WTC11 (cell line): ENCODE measurements at regions not wholly inside any gene's neighbourhood (a gene's known extent, or its start where the extent isn't known, plus 50 kb on each side); places are given as distances from the start of the nearest gene placed in this dataset.

Experiments used
- ATAC-seq: fragments of 200-7000 bp; cut with Tn5 transposase; 2 replicates; pipeline ENCODE4 v1.10.0; 2021; ENCODE audit warnings: mild to moderate bottlenecking, moderate library complexity
- CTCF ChIA-PET: fragments of 300-600 bp; sonication (Branson Sonifier 250); formaldehyde crosslinking; loops from one replicate; lab custom pipeline; 2021; ENCODE audit warnings: antibody characterized with exemption; lab: Charles Lee
- POLR2A ChIA-PET: fragments of 350-600 bp; sonication (Branson Sonifier 250); formaldehyde crosslinking; loops from one replicate; lab custom pipeline; 2021; ENCODE audit warnings: antibody characterized with exemption; lab: Charles Lee
- DNase-seq: peaks from one replicate; pipeline ENCODE4 v3.0.0; 2021; ENCODE audit warnings: low spot score
- H3K27ac Mint-ChIP-seq: 2 replicates; pipeline ENCODE4 v1.8.0; 2021; ENCODE audit warnings: mixed read lengths
- H3K27me3 Mint-ChIP-seq: 2 replicates; pipeline ENCODE4 v1.8.0; 2021; ENCODE audit warnings: low read depth, mild to moderate bottlenecking, moderate library complexity, mixed read lengths
- H3K36me3 Mint-ChIP-seq: 2 replicates; pipeline ENCODE4 v1.8.0; 2021; ENCODE audit warnings: mixed read lengths
- H3K4me1 Mint-ChIP-seq: 2 replicates; pipeline ENCODE4 v1.8.0; 2022; ENCODE audit warnings: mixed read lengths
- H3K4me3 Mint-ChIP-seq: 2 replicates; pipeline ENCODE4 v1.8.0; 2021; ENCODE audit warnings: mild to moderate bottlenecking, moderate library complexity, mixed read lengths
- H3K9me3 Mint-ChIP-seq: 2 replicates; pipeline ENCODE4 v1.8.0; 2021; ENCODE audit warnings: mixed read lengths
- CREB1 ChIP-seq: sonication (generic); formaldehyde crosslinking; IDR thresholded peaks from 2 replicates; pipeline ENCODE4 v1.8.0; 2023; ENCODE audit warnings: mild to moderate bottlenecking, missing genetic modification reagents
- FOXK1 ChIP-seq: sonication (generic); formaldehyde crosslinking; IDR thresholded peaks from 2 replicates; pipeline ENCODE4 v1.8.0; 2022; ENCODE audit warnings: mild to moderate bottlenecking, moderate library complexity, missing genetic modification reagents
- KAT7 ChIP-seq: sonication (generic); formaldehyde crosslinking; IDR thresholded peaks from 2 replicates; pipeline ENCODE4 v1.8.1; 2023; ENCODE audit warnings: missing genetic modification reagents, mild to moderate bottlenecking, borderline replicate concordance
- NR3C1 ChIP-seq: sonication (generic); formaldehyde crosslinking; conservative IDR thresholded peaks from 2 replicates; pipeline ENCODE4 v1.8.1; 2023; ENCODE audit warnings: low read depth, mild to moderate bottlenecking, missing genetic modification reagents
- SMAD3 ChIP-seq: sonication (generic); formaldehyde crosslinking; IDR thresholded peaks from 2 replicates; pipeline ENCODE4 v1.8.0; 2022; ENCODE audit warnings: missing genetic modification reagents, mild to moderate bottlenecking, borderline replicate concordance
- SP1 ChIP-seq: sonication (generic); formaldehyde crosslinking; conservative IDR thresholded peaks from 2 replicates; pipeline ENCODE4 v1.8.1; 2022; ENCODE audit warnings: missing genetic modification reagents
- TEAD4 ChIP-seq: sonication (generic); formaldehyde crosslinking; IDR thresholded peaks from 2 replicates; pipeline ENCODE4 v1.8.0; 2022; ENCODE audit warnings: mild to moderate bottlenecking, missing genetic modification reagents
- ZNF219 ChIP-seq: sonication (generic); formaldehyde crosslinking; IDR thresholded peaks from 2 replicates; pipeline ENCODE4 v1.8.0; 2023; ENCODE audit warnings: missing genetic modification reagents, mild to moderate bottlenecking, borderline replicate concordance
- ZNF396 ChIP-seq: fragments of 250-450 bp; sonication (Bioruptor Pico); IDR thresholded peaks from 2 replicates; pipeline ENCODE4 v1.8.0; 2021; ENCODE audit warnings: mild to moderate bottlenecking, moderate library complexity, borderline replicate concordance
- TF ChIP-seq, protein P1 (sequence below): sonication (generic); formaldehyde crosslinking; IDR thresholded peaks from 2 replicates; pipeline ENCODE4 v1.8.0; 2022; ENCODE audit warnings: missing genetic modification reagents
- TF ChIP-seq, protein P2 (sequence below): sonication (generic); formaldehyde crosslinking; IDR thresholded peaks from 2 replicates; pipeline ENCODE4 v1.8.0; 2022; ENCODE audit warnings: mild to moderate bottlenecking, missing genetic modification reagents
- TF ChIP-seq, protein P3 (sequence below): fragments of 250-450 bp; sonication (Bioruptor Pico); IDR thresholded peaks from 2 replicates; pipeline ENCODE4 v1.9.0; 2021; ENCODE audit warnings: mild to moderate bottlenecking
- TF ChIP-seq, protein P4 (sequence below): sonication (generic); formaldehyde crosslinking; IDR thresholded peaks from 2 replicates; pipeline ENCODE4 v1.8.1; 2022; ENCODE audit warnings: low read depth, missing genetic modification reagents, borderline replicate concordance
- TF ChIP-seq, protein P5 (sequence below): fragments of 250-450 bp; sonication (Bioruptor Pico); IDR thresholded peaks from 2 replicates; pipeline ENCODE4 v1.9.0; 2021; ENCODE audit warnings: moderate library complexity, mild to moderate bottlenecking, inconsistent platforms, borderline replicate concordance
- TF ChIP-seq, protein P6 (sequence below): fragments of 250-450 bp; sonication (Bioruptor Pico); IDR thresholded peaks from 2 replicates; pipeline ENCODE4 v2.1.2; 2022; ENCODE audit warnings: mild to moderate bottlenecking, moderate library complexity
- TF ChIP-seq, protein P7 (sequence below): sonication (generic); formaldehyde crosslinking; conservative IDR thresholded peaks from 2 replicates; pipeline ENCODE4 v1.8.1; 2022; ENCODE audit warnings: mild to moderate bottlenecking, missing genetic modification reagents

DNA sequence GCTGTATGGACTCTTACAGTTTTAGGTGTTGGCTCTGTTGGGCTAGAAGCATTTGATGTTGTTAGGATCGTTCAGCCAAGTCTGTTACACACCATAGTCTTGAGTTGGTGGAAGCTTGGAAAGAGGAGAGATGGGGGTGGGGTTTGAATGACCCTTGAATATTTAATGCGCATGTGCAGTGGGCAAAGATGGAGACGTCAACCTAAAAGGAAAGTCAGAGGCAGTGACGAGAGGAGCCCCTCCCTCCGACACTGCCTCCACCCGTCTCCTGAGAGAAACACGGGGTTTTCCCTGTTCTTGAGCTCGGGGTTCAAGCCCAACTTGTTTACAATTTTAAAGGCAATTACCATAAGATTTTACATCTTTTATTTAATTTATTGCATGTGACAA lies 311.4 kb downstream of the SHQ1 start:
- H3K4me1 Mint-ChIP-seq: peaks cover 25% of the 10 kb centered on the region
- peaks cover 18% of the 10 kb centered on the region for H3K9me3 Mint-ChIP-seq
- TF ChIP-seq, protein P1, sequence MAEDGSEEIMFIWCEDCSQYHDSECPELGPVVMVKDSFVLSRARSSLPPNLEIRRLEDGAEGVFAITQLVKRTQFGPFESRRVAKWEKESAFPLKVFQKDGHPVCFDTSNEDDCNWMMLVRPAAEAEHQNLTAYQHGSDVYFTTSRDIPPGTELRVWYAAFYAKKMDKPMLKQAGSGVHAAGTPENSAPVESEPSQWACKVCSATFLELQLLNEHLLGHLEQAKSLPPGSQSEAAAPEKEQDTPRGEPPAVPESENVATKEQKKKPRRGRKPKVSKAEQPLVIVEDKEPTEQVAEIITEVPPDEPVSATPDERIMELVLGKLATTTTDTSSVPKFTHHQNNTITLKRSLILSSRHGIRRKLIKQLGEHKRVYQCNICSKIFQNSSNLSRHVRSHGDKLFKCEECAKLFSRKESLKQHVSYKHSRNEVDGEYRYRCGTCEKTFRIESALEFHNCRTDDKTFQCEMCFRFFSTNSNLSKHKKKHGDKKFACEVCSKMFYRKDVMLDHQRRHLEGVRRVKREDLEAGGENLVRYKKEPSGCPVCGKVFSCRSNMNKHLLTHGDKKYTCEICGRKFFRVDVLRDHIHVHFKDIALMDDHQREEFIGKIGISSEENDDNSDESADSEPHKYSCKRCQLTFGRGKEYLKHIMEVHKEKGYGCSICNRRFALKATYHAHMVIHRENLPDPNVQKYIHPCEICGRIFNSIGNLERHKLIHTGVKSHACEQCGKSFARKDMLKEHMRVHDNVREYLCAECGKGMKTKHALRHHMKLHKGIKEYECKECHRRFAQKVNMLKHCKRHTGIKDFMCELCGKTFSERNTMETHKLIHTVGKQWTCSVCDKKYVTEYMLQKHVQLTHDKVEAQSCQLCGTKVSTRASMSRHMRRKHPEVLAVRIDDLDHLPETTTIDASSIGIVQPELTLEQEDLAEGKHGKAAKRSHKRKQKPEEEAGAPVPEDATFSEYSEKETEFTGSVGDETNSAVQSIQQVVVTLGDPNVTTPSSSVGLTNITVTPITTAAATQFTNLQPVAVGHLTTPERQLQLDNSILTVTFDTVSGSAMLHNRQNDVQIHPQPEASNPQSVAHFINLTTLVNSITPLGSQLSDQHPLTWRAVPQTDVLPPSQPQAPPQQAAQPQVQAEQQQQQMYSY (CRISPR knock-in tag): no peak
- TF ChIP-seq TEAD4 (CRISPR knock-in tag): no peak
- TF ChIP-seq, protein P2, sequence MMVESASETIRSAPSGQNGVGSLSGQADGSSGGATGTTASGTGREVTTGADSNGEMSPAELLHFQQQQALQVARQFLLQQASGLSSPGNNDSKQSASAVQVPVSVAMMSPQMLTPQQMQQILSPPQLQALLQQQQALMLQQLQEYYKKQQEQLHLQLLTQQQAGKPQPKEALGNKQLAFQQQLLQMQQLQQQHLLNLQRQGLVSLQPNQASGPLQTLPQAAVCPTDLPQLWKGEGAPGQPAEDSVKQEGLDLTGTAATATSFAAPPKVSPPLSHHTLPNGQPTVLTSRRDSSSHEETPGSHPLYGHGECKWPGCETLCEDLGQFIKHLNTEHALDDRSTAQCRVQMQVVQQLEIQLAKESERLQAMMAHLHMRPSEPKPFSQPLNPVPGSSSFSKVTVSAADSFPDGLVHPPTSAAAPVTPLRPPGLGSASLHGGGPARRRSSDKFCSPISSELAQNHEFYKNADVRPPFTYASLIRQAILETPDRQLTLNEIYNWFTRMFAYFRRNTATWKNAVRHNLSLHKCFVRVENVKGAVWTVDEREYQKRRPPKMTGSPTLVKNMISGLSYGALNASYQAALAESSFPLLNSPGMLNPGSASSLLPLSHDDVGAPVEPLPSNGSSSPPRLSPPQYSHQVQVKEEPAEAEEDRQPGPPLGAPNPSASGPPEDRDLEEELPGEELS: no peak
- no peak for TF ChIP-seq NR3C1 (CRISPR knock-in tag)
- no peak for TF ChIP-seq KAT7 (CRISPR knock-in tag)
- ATAC-seq (no peak), DNase-seq (no peak)
- peaks cover 4% of the 10 kb centered on the region for H3K36me3 Mint-ChIP-seq
- POLR2A ChIA-PET: no interaction called here
- peaks cover 15% of the 10 kb centered on the region for H3K27me3 Mint-ChIP-seq
- CTCF ChIA-PET: no interaction called here
- H3K4me3 Mint-ChIP-seq: no peak overlapping the region
- H3K27ac Mint-ChIP-seq: peak overlapping the region; percentile 23

DNA sequence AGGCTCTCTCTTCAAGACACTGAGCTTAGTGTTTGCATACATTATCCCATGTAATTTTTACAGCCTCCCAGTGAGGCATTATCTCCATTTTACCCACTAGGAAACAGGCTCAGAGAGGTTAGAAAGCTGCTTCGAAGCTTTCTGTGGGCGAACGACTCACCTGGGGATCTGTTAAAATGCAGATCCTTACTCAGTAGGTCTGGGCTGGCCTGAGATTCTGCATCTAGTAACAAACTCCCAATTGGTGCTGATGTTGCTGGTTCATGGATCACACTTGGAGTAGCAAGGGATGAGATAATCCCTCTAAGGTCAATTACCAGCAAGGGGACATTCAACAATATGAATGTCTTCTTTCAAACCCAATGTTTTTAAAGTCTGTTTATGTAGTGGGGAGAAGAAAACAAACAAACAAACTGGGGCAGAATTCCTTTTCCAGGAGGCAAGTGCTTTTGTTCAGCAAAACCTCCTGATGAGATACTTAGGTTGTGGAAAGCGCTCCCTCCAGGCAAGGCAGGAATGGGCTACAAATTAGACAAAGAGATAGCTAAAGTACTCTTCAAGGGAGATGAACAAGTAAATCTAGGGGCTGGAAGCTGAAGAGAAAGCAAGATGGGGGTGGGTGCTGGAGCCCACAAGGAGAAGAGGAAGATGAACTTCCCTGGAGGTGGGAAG lies 311.9 kb downstream of the SHQ1 start:
- H3K36me3 Mint-ChIP-seq: no peaks in the 10 kb centered on the region
- H3K4me3 Mint-ChIP-seq: no peak overlapping the region
- H3K9me3 Mint-ChIP-seq: peaks cover 12% of the 10 kb centered on the region
- TF ChIP-seq, protein P3, sequence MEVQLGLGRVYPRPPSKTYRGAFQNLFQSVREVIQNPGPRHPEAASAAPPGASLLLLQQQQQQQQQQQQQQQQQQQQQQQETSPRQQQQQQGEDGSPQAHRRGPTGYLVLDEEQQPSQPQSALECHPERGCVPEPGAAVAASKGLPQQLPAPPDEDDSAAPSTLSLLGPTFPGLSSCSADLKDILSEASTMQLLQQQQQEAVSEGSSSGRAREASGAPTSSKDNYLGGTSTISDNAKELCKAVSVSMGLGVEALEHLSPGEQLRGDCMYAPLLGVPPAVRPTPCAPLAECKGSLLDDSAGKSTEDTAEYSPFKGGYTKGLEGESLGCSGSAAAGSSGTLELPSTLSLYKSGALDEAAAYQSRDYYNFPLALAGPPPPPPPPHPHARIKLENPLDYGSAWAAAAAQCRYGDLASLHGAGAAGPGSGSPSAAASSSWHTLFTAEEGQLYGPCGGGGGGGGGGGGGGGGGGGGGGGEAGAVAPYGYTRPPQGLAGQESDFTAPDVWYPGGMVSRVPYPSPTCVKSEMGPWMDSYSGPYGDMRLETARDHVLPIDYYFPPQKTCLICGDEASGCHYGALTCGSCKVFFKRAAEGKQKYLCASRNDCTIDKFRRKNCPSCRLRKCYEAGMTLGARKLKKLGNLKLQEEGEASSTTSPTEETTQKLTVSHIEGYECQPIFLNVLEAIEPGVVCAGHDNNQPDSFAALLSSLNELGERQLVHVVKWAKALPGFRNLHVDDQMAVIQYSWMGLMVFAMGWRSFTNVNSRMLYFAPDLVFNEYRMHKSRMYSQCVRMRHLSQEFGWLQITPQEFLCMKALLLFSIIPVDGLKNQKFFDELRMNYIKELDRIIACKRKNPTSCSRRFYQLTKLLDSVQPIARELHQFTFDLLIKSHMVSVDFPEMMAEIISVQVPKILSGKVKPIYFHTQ (CRISPR knock-in tag): no peak
- TF ChIP-seq, protein P2: 0 out of 2 replicates have a peak, but pooled peaks have one; percentile 20
- TF ChIP-seq ZNF396 (CRISPR knock-in tag) (no peak), SP1 (CRISPR knock-in tag) (no peak)
- peak overlapping the region; percentile 23 for H3K27ac Mint-ChIP-seq
- ATAC-seq: peak; percentile 73
- DNase-seq: no peak
- ChIA-PET CTCF (no interaction called here), POLR2A (no interaction called here)
- H3K27me3 Mint-ChIP-seq: peaks cover 15% of the 10 kb centered on the region
- peaks cover 25% of the 10 kb centered on the region for H3K4me1 Mint-ChIP-seq

DNA sequence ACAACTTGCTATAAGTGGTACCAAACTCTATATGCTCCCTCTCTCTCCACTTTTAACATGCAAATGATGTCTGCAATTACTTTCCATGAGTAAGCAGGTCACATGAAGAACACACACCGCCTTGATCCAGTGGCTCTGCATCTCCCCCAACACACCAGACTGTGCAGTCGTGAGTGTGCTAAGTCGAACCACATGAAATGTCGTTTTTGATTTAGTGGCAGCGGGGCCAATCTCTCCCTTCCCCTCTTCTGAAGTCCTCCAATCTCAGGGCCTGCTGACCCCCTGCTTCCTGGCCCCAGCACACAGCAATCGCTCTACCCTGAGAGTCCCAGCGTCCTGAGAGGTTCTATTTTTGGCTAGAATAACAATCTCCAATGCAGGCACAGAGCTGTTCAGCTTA lies 312.5 kb downstream of the SHQ1 start:
- H3K4me1 Mint-ChIP-seq: peaks cover 25% of the 10 kb centered on the region
- ChIA-PET CTCF (interaction anchor here (0.8 kb wide), 1 partner anchor 24 kb away, joined by 3 read pairs; no protein-coding TSS in a partner anchor), POLR2A (no interaction called here)
- peaks cover 14% of the 10 kb centered on the region for H3K9me3 Mint-ChIP-seq
- no peak for DNase-seq
- no peak overlapping the region for H3K4me3 Mint-ChIP-seq
- no peak overlapping the region for H3K27ac Mint-ChIP-seq
- ATAC-seq: peak; percentile 28
- peaks cover 15% of the 10 kb centered on the region for H3K27me3 Mint-ChIP-seq
- H3K36me3 Mint-ChIP-seq: no peaks in the 10 kb centered on the region
- TF ChIP-seq, protein P4, sequence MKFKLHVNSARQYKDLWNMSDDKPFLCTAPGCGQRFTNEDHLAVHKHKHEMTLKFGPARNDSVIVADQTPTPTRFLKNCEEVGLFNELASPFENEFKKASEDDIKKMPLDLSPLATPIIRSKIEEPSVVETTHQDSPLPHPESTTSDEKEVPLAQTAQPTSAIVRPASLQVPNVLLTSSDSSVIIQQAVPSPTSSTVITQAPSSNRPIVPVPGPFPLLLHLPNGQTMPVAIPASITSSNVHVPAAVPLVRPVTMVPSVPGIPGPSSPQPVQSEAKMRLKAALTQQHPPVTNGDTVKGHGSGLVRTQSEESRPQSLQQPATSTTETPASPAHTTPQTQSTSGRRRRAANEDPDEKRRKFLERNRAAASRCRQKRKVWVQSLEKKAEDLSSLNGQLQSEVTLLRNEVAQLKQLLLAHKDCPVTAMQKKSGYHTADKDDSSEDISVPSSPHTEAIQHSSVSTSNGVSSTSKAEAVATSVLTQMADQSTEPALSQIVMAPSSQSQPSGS (CRISPR knock-in tag): no peak
- TF ChIP-seq, protein P5, sequence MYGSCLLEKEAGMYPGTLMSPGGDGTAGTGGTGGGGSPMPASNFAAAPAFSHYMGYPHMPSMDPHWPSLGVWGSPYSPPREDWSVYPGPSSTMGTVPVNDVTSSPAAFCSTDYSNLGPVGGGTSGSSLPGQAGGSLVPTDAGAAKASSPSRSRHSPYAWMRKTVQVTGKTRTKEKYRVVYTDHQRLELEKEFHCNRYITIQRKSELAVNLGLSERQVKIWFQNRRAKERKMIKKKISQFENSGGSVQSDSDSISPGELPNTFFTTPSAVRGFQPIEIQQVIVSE (CRISPR knock-in tag): no peak
- TF ChIP-seq, protein P6, sequence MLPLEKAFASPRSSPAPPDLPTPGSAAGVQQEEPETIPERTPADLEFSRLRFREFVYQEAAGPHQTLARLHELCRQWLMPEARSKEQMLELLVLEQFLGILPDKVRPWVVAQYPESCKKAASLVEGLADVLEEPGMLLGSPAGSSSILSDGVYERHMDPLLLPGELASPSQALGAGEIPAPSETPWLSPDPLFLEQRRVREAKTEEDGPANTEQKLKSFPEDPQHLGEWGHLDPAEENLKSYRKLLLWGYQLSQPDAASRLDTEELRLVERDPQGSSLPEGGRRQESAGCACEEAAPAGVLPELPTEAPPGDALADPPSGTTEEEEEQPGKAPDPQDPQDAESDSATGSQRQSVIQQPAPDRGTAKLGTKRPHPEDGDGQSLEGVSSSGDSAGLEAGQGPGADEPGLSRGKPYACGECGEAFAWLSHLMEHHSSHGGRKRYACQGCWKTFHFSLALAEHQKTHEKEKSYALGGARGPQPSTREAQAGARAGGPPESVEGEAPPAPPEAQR (CRISPR knock-in tag): no peak
- TF ChIP-seq, protein P7, sequence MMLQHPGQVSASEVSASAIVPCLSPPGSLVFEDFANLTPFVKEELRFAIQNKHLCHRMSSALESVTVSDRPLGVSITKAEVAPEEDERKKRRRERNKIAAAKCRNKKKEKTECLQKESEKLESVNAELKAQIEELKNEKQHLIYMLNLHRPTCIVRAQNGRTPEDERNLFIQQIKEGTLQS (CRISPR knock-in tag): no peak
- TF ChIP-seq ZNF219 (CRISPR knock-in tag) (no peak), FOXK1 (CRISPR knock-in tag) (no peak), SMAD3 (CRISPR knock-in tag) (no peak), CREB1 (CRISPR knock-in tag) (no peak)
